Coronary artery (tissue), 2 donors: ENCODE measurements at regions not wholly inside any gene's neighbourhood (a gene's known extent, or its start where the extent isn't known, plus 50 kb on each side); places are given as distances from the start of the nearest gene placed in this dataset.

ENCODE experiments used
- DNase-seq: peaks from one replicate; pipeline ENCODE4 v3.0.0-alpha.2; 2017; ENCODE audit warnings: low spot score
- H3K27ac ChIP-seq, 2 donors: fragments of 200-600 bp; sonication (generic); one replicate each; pipeline ENCODE4 v1.5.1; 2016 to 2019
- H3K4me3 ChIP-seq: fragments of 200-600 bp; sonication (generic); 2 replicates; pipeline ENCODE4 v1.5.1; 2016; ENCODE audit warnings: mild to moderate bottlenecking, moderate library complexity
- CTCF ChIP-seq: fragments of 200-600 bp; sonication (generic); IDR thresholded peaks from one replicate; pipeline ENCODE4 v1.5.1; 2019; ENCODE audit warnings: antibody characterized with exemption

- no peak overlapping the region for H3K4me3 ChIP-seq
- DNase-seq = no peak
- no peak for TF ChIP-seq CTCF
- H3K27ac ChIP-seq = no peak overlapping the region
Measured at GRCh38 chr20:22836211-22836610, 198.9 kb upstream of the SSTR4 start.

GRCh38 chr20:22836877-22837276 lies 198.2 kb upstream of the SSTR4 start:
- Histone ChIP-seq H3K4me3 (no peak overlapping the region), H3K27ac (no peak overlapping the region)
- TF ChIP-seq CTCF = no peak
- DNase-seq = no peak

DNA sequence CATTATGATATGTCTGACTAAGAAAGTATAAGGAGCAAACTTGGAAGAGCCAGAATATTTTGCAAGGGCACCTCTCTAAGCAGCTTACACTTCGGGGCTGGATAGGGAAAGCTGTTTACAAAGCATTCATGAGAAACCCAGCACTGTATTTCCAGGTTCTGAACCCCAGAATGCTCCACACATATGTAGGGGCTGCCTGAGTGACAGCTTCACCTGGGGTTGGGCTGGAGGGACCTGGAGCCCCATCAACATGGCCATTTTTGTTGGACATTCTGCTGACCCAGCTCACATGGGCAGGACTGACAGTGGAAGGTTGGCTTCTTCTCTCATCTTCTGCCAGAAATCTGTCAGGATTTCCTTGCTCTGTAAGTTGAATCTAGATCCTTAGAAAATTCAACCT lies 197.1 kb upstream of the SSTR4 start:
- DNase-seq = no peak
- TF ChIP-seq CTCF = no peak
- Histone ChIP-seq H3K4me3 (no peak overlapping the region), H3K27ac (no peak overlapping the region)

- no peak overlapping the region for H3K27ac ChIP-seq
- no peak for DNase-seq
- TF ChIP-seq CTCF = no peak
- no peak overlapping the region for H3K4me3 ChIP-seq
Measured at GRCh38 chr20:22841846-22842245, 193.3 kb upstream of the SSTR4 start.

GRCh38 chr20:22842793-22843192 lies 192.3 kb upstream of the SSTR4 start:
- DNase-seq = no peak
- Histone ChIP-seq H3K4me3 (no peak overlapping the region), H3K27ac (no peak overlapping the region)
- TF ChIP-seq CTCF = no peak

DNA sequence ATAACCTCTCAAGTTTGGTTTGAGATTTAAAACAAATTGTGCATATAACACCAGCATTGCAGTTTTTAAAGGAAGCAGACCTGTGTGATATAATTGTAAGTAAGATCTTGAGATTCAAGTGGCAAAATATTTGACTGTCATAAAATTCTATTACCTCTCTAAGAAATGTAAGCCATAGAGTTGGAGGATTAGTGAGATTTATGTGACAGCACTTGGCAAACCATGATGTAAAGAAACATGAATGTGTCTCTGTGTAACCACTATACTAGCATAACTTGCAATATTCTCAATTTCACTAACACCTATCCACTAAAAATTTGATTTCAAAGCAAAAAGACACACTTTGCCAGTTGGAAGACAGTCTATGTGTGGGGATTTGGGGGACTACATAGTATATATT lies 190.2 kb upstream of the SSTR4 start:
- no peak for DNase-seq
- no peak overlapping the region for H3K4me3 ChIP-seq
- no peak overlapping the region for H3K27ac ChIP-seq
- TF ChIP-seq CTCF = no peak

DNA sequence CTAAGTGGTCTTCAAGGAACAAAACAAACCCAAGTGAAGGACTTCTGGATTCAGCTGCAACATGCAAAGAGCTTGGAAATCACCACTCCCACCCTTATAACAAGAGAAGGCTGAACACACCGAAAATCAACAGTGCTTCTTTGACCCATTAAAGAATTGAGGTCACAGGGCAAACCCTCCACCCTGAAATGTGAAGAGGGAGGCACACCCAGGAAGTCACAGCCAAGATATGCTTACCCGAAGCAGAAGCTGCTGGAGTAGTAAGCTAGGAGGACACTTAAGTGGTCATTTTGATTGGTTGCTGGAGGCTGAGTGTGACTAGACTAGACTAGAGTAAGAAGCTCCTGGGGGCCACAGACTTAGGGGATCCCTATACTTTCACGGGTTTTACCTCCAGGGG lies 188.2 kb upstream of the SSTR4 start:
- no peak for TF ChIP-seq CTCF
- H3K4me3 ChIP-seq = no peak overlapping the region

More for the DNA sequence above, 188.2 kb upstream of the SSTR4 start:
- no peak overlapping the region for H3K27ac ChIP-seq
- DNase-seq = no peak
